NOMO-1 (cell line): ENCODE measurements at regions not wholly inside any gene's neighbourhood (a gene's known extent, or its start where the extent isn't known, plus 50 kb on each side); places are given as distances from the start of the nearest gene placed in this dataset.

ENCODE experiments used
- DNase-seq, 2 experiments: peaks; one replicate each; lab custom pipeline; 2025; ENCODE audit not compliant: unreplicated experiment in 2 of 2; lab: John Stamatoyannopoulos, UW

- no peak for DNase-seq
Observed at GRCh38 chr20:11112832-11113231, 439.0 kb upstream of the JAG1 start.

- DNase-seq: no peak
Observed at GRCh38 chr20:11114382-11114781, 440.6 kb upstream of the JAG1 start.

DNA sequence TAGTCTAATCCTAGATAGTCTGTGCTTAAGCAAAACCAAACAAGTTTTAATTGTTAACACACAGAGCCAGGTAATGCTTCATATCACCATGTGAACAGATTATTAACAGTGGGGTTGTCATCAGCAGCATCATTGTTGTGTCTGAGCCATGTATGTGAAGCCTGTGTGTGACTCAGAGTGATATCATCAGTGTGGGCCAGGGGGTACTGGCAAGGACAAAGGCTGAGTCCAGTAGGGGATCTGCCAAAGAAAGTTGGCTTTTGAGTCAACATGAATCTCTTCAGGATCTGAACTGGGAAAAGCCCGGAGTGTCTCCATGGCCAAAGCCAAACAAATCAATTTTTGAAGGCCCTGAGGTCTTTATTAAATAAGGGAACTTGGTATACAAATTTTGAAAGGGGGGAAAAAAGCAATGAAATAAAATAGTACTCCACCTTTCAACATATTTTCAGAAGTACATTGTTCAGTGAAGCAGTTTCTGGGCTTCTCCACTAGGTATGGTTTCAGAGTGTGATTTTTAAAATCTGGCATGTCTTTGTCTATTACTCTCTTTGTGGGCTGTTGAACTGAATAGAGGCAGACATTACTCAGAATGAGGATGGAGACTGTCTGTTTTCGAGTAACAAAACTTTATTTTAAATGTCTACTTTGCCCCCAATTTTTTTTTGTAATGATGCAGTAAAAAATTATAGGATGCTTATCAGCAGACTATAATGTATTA lies 444.2 kb upstream of the JAG1 start:
- no peak for DNase-seq

DNA sequence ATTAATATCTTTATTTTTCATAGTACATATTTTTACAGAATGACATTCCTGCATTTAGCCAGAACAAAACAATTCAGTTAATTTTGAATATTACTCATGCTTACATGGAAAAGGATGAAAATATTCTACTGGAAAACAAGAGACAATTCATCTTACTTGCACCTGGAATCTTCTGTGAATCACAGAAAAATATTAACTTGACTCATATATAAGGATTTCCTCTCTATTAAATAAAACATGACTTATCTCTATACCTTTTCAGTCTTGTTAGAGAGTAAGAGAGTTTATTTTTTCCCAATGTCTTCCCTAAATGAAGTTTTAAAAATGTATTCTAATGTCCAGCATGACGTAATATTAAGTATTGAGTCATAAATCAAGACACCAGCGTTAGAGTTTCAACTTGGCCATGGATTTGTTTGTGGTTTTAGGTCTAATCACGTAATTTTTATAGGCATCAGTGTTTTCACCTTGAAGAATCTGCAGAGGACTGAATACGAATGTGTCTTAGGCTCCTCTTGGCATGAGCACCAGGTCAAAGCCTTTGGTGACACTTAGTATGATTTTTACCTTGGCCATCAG lies 445.1 kb upstream of the JAG1 start:
- DNase-seq: no peak

- no peak for DNase-seq
Observed at GRCh38 chr20:11119573-11119972, 445.8 kb upstream of the JAG1 start.

GRCh38 chr20:11120431-11120830 lies 446.6 kb upstream of the JAG1 start:
- no peak for DNase-seq

- no peak for DNase-seq
Observed at GRCh38 chr20:11124849-11125505, 451.2 kb upstream of the JAG1 start.

- no peak for DNase-seq
Observed at GRCh38 chr20:11128220-11128718, 454.5 kb upstream of the JAG1 start.

DNA sequence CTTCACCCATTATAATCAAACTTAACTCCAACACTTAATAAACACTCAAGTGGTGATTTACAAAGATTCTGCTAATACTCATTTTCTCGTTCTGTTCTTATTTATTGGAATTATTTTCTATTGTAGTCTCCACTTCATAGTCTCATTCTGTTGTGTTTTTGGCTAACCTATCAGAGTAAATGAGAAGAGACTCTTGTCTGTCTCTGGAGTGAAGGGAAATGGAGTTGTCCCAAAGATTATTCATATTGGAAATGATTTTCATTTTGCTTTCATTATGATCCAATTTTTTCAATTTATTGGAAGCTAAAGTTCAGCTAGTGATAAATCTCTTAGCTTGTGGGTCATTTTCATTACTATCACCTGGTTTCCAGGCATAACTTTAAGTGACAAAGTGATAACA lies 454.9 kb upstream of the JAG1 start:
- no peak for DNase-seq

GRCh38 chr20:11130554-11131166 lies 456.9 kb upstream of the JAG1 start:
- DNase-seq: no peak

GRCh38 chr20:11132819-11133415 lies 459.1 kb upstream of the JAG1 start:
- no peak for DNase-seq

DNA sequence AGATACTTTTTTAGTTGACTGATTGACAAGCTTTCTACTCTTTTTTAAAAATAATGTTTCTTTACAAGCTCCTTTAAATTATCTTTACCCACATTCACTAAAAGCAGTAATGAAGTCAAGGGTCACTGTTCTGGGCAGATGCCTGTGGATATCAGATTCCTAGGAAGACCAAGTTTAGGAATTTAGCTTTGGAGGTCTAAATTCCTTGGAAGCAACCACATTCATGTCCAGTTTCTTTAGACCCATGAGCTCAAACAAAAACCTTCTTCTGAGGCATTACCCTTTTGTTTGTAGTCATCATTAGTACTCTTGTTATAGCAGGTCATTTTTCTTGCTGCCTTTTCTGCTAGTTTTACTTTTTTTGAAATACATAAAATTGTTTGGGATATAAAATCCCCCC lies 462.9 kb upstream of the JAG1 start:
- no peak for DNase-seq

DNA sequence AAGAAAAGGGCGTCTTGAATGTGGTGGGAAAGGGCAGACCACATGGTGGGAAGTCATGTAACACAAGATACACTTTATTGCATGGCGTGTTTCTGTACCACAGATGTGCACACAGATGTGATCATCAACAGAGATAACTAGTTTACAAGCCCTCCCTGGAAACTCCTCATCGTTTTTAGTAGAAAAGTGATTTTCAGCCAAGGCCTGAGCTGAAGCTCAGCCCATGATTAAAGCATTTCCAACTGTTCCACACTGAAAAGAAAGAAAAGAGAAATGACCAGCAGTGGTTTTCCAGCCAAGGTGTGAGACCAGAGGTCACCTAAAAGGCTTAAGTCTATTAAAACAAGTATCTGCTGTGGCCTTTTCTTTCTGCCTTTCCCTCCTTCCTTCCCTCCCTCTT lies 463.9 kb upstream of the JAG1 start:
- DNase-seq: no peak

- no peak for DNase-seq
Observed at GRCh38 chr20:11140359-11140758, 466.6 kb upstream of the JAG1 start.

- no peak for DNase-seq
Observed at GRCh38 chr20:11143481-11143880, 469.7 kb upstream of the JAG1 start.

GRCh38 chr20:11144114-11144950 lies 470.5 kb upstream of the JAG1 start:
- DNase-seq: no peak

DNA sequence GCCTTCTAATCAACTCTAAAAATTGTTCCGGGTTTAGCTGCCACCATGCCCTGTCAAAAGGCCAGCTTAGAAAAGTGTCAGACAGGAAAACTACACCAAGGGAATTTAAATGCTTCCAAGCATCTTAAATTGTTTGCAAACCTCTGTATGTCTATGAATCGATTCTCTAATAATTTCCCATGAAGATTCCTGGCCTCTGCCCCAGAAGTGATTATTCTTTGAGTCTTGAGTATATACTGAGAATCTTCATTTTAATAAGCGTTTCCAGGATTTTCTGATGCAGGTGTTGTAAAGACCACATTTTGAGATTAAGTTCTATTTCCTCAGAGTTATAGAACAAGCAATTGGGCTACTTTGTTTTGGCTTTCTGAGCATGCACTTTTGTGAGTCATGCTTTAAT lies 471.8 kb upstream of the JAG1 start:
- DNase-seq: no peak

GRCh38 chr20:11153819-11154218 lies 480.0 kb upstream of the JAG1 start:
- no peak for DNase-seq

- DNase-seq: no peak
Observed at GRCh38 chr20:11155156-11155756, 481.5 kb upstream of the JAG1 start.

DNA sequence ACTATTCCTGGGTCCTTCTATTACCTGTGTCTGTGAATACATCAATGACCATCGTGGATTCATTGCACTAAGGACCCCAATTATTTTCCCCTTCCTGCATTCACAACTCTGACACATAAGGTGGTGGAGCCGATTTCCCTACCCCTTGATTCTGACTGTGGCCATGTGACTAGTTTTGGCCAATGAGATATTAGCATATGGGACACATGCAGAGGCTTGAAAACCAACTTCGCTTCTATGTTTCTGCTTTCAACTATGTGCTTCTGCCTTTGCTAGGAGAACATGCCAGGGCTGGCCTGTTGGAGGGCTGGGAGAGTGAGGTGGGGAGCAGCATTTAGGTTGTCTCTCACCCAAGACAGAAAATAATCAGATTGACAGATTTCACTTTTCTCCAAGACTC lies 483.1 kb upstream of the JAG1 start:
- DNase-seq: no peak
